IPS-NIHi7 (cell line): ENCODE measurements at regions not wholly inside any gene's neighbourhood (a gene's known extent, or its start where the extent isn't known, plus 50 kb on each side); places are given as distances from the start of the nearest gene placed in this dataset.
A peak's percentile ranks its signal among the peaks of the same experiment; 100 is the strongest.
"Not testable (repeated sequence)": the region's sequence is repeated elsewhere in the genome, so short reads cannot be mapped to it uniquely, and the experiment has no call there.

ENCODE experiments used
- DNase-seq: peaks from one replicate; pipeline ENCODE4 v3.0.0; 2012; ENCODE audit warnings: mixed read lengths; ENCODE audit errors: extremely low spot score

DNA sequence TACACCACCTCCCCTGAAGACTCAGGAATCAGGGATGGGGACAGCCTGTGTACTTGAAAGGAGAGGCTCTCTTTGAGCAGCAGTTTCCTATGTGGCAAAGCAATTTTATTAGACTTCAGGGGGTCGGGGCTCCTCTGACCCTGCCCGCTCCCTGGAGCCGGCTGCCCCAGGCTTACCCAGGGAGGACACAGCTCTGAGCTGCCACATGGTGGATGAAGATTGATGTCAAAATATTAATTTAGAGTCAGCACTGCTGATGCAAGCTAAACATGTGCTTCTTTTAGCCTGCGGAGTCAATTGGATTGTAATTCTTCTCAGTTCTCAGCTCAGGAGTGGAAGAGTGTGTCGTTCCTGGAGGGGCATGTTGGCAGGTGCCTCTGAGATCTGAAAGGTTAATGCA lies 606.1 kb downstream of the KIF4B start:
- DNase-seq, result no peak

DNA sequence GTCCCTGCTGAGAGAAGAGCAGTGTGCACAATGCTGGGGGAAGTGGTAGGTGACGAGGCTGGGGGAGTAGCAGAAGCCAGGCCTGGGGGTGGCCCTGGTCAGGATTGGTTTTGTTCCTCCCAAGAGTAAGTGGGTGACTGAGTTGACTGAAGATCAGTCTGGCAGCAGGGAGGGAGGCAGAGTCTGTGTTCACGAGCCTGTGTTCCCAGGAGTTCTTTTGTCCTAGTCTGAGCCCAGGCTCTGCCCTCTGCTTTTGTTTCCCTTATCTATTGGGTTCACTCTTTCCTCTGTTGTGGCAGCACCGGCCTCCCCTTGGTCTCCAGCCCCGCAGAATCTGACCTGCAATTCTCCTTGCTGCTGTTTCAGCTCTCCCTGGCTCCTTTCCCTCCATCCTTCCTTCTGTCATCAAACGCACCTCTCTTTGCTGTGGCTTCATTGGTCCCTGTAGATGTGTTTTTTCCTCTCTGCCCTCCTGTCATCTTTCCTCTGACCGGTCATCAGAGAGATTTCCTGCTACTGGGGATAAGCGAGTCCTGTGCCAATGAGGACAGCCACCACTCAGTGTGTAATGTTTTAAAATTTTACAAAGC lies 607.4 kb downstream of the KIF4B start:
- DNase-seq, result peak; percentile 13

- no peak for DNase-seq
These were observed 611.2 kb downstream of the KIF4B start for GRCh38 chr5:155624597-155625241.

- DNase-seq, result no peak
These were observed 611.8 kb downstream of the KIF4B start for GRCh38 chr5:155625315-155625714.

GRCh38 chr5:155625897-155626543 lies 612.5 kb downstream of the KIF4B start:
- no peak for DNase-seq

- no peak for DNase-seq
These were observed 613.0 kb downstream of the KIF4B start for GRCh38 chr5:155626592-155626991.

DNA sequence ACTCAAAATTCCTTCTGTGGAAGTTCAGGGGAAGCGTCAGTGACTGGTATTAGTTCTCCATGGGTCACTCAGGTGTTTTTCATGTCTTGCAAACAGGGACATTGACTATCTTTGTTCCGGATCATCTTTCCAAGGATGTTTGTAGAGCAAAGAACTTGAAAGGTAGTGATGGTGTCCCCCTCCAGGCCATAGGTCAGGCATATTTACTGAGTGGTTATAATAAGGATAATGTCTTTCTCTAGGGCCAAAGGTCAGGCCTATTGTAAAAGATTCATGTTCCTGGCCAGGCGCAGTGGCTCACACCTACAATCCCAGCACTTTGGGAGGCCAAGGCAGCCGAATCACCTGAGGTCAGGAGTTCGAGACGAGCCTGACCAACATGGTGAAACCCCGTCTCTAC lies 614.8 kb downstream of the KIF4B start:
- DNase-seq, result no peak

GRCh38 chr5:155629597-155629996 lies 616.0 kb downstream of the KIF4B start:
- DNase-seq, result no peak

DNA sequence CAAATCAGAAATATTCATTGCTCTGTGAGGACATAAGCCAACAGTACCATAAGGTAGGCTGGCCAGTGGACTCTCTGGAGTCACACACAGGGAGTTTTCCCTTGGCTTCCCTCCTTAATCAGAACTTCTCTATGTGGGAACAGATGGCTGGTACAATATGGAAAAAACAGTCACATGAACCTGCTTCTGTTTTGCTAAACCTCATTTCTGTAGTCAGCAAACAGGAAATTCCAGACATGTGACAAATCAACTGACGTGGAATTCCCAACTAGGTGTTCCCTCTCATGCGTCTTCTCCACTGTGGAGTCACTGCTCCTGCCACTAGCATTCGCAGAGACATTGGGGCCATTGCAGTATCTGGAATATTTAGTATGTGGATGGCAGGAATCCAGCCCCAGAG lies 617.6 kb downstream of the KIF4B start:
- no peak for DNase-seq

- no peak for DNase-seq
These were observed 619.9 kb downstream of the KIF4B start for GRCh38 chr5:155633338-155633957.

DNA sequence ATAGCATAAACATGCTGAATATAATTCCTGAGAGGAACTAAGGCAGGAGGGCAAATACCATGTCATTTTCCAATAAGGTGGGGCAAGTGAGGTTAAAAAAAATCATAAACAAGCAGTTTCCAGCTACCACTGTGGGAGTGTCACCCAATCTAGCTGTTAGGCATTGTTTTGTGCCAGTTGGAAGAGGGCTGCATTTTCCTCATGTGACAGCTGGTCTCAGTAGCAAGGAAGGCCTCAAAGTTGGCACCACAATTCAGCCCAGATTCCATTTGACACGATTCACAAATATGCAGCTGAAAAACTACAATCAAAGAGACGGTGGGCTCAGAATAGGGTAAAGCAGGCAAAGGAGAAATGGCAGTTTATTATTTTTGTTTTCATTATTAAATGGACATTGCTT lies 636.1 kb downstream of the KIF4B start:
- no peak for DNase-seq

DNA sequence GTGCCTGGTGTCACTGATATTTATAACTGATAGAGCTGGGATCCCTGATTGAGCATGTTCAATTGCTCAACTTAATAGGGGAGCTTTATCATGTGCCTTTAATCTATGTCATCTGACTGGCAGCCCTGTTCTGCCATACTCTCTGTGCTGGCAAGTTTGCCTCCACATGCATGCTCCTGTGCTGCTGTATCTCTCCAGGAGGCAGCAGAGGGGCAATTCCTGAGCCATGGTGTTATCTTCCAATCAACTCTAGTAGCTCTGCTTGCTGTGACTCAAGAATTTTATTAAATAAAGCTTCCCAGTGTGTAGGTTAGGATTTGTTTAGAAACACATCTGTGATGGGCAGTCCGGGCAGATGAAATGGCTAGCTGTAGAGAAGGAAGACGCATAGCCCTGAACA lies 642.0 kb downstream of the KIF4B start:
- DNase-seq, result peak; percentile 13

DNA sequence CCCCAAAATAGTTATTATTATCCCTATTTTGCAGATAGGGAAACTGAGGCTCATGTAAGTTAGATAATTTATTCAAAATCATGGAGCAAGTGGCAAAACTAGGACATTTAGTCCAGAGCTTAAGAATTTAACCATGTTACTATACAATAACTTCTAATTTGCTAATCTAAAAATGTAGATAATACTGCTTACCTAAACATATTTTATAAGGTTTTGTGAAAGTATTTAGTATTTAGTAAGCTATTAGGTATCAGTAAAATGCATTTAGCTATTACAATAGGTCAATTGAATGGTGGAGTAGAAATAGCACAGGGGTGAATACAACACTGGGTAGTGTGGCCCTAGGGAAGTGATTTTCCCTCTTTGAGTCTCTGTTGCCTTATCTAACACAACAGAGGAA lies 648.3 kb downstream of the KIF4B start:
- no peak for DNase-seq

GRCh38 chr5:155665361-155665760 lies 651.8 kb downstream of the KIF4B start:
- DNase-seq, result no peak

DNA sequence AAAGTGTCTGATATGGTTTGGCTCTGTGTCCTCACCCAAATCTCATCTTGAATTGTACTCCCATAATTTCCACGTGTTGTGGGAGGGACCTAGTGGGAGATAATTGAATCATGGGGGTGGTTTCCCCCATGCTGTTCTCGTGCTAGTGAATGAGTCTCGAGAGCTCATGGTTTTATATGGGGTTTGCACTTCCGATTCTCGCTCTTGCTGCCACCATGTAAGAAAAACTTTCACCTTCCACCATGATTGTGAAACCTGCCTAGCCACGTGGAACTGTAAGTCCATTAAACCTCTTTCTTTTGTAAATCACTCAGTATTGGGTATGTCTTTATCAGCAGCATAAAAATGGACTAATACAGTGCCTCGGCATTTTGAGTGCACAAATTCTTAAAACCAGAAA lies 655.0 kb upstream of the SGCD start:
- not testable (repeated sequence) for DNase-seq

DNA sequence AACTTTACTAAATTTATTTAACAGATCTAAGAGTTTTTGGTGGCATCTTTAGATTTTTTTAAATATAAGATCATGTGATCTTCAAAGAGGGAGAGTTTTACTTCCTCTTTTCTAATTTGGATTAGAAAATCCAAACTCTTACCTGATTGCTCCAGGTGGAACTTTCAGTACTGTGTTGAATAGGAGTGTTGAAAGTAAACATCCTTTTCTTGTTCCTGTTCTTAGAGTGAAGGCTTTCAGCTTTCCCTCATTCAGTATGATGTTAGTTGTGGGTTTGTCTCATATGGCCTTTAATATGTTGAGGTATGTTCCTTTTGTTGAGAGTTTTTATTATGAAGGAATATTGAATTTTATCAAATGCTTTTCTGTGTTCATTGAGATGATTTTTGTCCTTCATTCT lies 650.0 kb upstream of the SGCD start:
- no peak for DNase-seq

- no peak for DNase-seq
These were observed 648.6 kb upstream of the SGCD start for GRCh38 chr5:155678371-155678770.

- DNase-seq, result no peak
These were observed 647.4 kb upstream of the SGCD start for GRCh38 chr5:155679530-155679929.

- no peak for DNase-seq
These were observed 642.5 kb upstream of the SGCD start for GRCh38 chr5:155684417-155684816.

DNA sequence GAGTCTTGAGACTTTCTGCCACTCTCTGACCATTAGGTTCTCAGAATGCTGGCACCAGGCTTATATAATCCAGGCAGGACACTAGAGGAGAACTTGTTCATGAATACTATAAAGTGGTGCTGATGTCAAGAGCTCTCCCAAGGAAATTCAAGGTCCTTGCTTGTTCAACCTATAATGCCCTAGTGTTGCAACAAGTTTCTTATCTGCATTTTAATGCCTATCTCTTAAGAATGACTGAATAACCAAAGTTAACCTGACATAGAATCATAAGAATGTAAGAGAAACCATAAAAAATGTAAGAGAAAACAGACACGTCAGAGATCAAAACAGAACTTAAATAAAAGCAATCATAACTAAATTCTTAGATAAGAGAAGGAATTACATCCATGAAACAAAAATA lies 640.8 kb upstream of the SGCD start:
- no peak for DNase-seq

DNA sequence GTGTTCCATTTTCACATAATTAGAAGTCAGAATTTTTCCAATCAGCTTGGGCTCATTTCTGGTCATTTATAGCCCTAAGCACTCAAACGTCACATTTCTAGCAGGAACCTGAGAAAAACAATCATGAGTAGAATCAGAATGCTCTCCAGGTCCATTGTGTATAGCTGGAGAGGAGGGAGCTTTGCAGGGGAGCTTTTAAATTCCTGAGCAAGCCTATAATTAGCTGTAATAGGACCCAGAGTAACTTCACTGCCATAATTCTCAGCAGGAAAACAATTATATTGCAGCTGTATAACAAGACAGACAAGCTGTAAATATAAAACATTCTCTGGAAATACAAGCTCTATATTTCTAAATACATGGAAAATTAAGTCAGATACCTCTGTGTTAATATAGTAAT lies 637.6 kb upstream of the SGCD start:
- no peak for DNase-seq

GRCh38 chr5:155696362-155696761 lies 630.6 kb upstream of the SGCD start:
- DNase-seq, result no peak

GRCh38 chr5:155697236-155697635 lies 629.7 kb upstream of the SGCD start:
- no peak for DNase-seq
